OCI-LY3 (cell line): ENCODE measurements at regions not wholly inside any gene's neighbourhood (a gene's known extent, or its start where the extent isn't known, plus 50 kb on each side); places are given as distances from the start of the nearest gene placed in this dataset.
"Not testable (repeated sequence)": the region's sequence is repeated elsewhere in the genome, so short reads cannot be mapped to it uniquely, and the experiment has no call there.

ENCODE experiments used
- EZH2phosphoT487 ChIP-seq: fragments of 200-600 bp; shearing (Covaris generic); IDR thresholded peaks from 2 replicates; pipeline ENCODE4 v1.6.1; 2018; ENCODE audit warnings: antibody characterized with exemption, mixed run types, low read depth
- TF ChIP-seq, protein P1 (sequence below): fragments of 200-600, 300-600 bp; sonication (generic); IDR thresholded peaks from 2 replicates; pipeline ENCODE4 v1.5.1; 2014; ENCODE audit warnings: antibody characterized with exemption, low read length, low read depth

DNA sequence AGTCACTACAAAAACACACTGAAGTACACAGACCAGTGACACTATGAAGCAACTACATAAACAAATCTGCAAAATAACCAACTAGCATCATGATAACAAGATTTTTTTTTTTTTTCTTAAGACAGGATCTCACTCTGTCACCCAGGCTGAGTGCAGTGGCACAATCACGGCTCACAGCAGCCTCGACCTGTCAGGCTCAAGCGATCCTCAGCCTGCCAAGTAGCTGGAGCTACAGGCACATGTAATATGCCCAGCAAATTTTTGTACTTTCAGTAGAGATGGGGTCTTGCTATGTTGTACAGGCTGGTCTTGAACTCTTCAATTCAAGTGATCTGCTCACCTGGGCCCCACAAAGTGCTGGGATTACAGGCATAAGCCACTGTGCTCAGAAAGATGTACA lies 140.5 kb downstream of the GOLGA6L6 start:
- TF ChIP-seq, protein P1, sequence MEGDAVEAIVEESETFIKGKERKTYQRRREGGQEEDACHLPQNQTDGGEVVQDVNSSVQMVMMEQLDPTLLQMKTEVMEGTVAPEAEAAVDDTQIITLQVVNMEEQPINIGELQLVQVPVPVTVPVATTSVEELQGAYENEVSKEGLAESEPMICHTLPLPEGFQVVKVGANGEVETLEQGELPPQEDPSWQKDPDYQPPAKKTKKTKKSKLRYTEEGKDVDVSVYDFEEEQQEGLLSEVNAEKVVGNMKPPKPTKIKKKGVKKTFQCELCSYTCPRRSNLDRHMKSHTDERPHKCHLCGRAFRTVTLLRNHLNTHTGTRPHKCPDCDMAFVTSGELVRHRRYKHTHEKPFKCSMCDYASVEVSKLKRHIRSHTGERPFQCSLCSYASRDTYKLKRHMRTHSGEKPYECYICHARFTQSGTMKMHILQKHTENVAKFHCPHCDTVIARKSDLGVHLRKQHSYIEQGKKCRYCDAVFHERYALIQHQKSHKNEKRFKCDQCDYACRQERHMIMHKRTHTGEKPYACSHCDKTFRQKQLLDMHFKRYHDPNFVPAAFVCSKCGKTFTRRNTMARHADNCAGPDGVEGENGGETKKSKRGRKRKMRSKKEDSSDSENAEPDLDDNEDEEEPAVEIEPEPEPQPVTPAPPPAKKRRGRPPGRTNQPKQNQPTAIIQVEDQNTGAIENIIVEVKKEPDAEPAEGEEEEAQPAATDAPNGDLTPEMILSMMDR, result not testable (repeated sequence)
- TF ChIP-seq EZH2phosphoT487, result not testable (repeated sequence)
